IMR-90 (cell line): ENCODE measurements at regions not wholly inside any gene's neighbourhood (a gene's known extent, or its start where the extent isn't known, plus 50 kb on each side); places are given as distances from the start of the nearest gene placed in this dataset.

Experiments
- ATAC-seq: fragments of 200-7000 bp; cut with Tn5 transposase; 2 replicates; pipeline ENCODE4 v1.9.1; 2020; ENCODE audit warnings: low read depth, mild to moderate bottlenecking, moderate library complexity
- BruUV-seq: library from RNA; stranded (reverse); fragments of 400-500 nt; replicated peaks from 2 replicates; lab custom pipeline; 2021; lab: Mats Ljungman, UMichigan
- CTCF ChIA-PET: fragments of 300-600 bp; formaldehyde crosslinking; extraction: SDS; loops from one replicate; lab custom pipeline; 2021; ENCODE audit warnings: antibody characterized with exemption; lab: Yijun Ruan, JAX
- POLR2A ChIA-PET: fragments of 300-600 bp; sonication (Branson Sonifier 250); formaldehyde crosslinking; loops from one replicate; lab custom pipeline; 2022; ENCODE audit warnings: antibody characterized with exemption; ENCODE audit not compliant: unreplicated experiment; lab: Charles Lee
- DNase-seq: peaks from one replicate; pipeline ENCODE4 v3.0.0; 2013
- H2AFZ ChIP-seq: replicated peaks from 2 replicates; pipeline ENCODE3; 2013; ENCODE audit warnings: low read length, mild to moderate bottlenecking; ENCODE audit not compliant: poor library complexity
- H2AK5ac ChIP-seq: 2 replicates; pipeline ENCODE4 v1.6.1; 2013; ENCODE audit warnings: low read depth, low read length, inconsistent platforms
- H2AK9ac ChIP-seq: replicated peaks from 2 replicates; pipeline ENCODE3; 2013; ENCODE audit warnings: mild to moderate bottlenecking, low read depth, low read length, moderate library complexity; ENCODE audit not compliant: poor library complexity
- H2BK120ac ChIP-seq: 2 replicates; pipeline ENCODE4 v1.6.1; 2013; ENCODE audit warnings: low read depth, low read length, inconsistent platforms
- H2BK15ac ChIP-seq: 3 replicates; pipeline ENCODE4 v1.6.1; 2013; ENCODE audit warnings: low read depth, low read length, inconsistent platforms
- H2BK20ac ChIP-seq: 2 replicates; pipeline ENCODE4 v1.6.1; 2013; ENCODE audit warnings: low read depth, mild to moderate bottlenecking, inconsistent platforms, low read length, moderate library complexity
- H2BK5ac ChIP-seq: 2 replicates; pipeline ENCODE4 v1.6.1; 2013; ENCODE audit warnings: mild to moderate bottlenecking, low read depth, low read length, inconsistent platforms; ENCODE audit not compliant: poor library complexity, severe bottlenecking
- H3K14ac ChIP-seq: replicated peaks from 2 replicates; pipeline ENCODE4 v1.6.1; 2013; ENCODE audit warnings: low read depth, low read length, inconsistent platforms
- H3K18ac ChIP-seq: 2 replicates; pipeline ENCODE4 v1.6.1; 2013; ENCODE audit warnings: low read depth, low read length, control low read depth
- H3K23ac ChIP-seq: 2 replicates; pipeline ENCODE4 v1.6.1; 2013; ENCODE audit warnings: low read depth, low read length, inconsistent platforms
- H3K27ac ChIP-seq: 2 replicates; pipeline ENCODE4 v1.5.1; 2013; ENCODE audit warnings: mild to moderate bottlenecking, control low read depth, low read length; ENCODE audit not compliant: insufficient read depth
- H3K27me3 ChIP-seq: 2 replicates; pipeline ENCODE4 v1.6.1; 2013; ENCODE audit warnings: low read length; ENCODE audit not compliant: control insufficient read depth, insufficient read depth
- H3K36me3 ChIP-seq: 2 replicates; pipeline ENCODE4 v1.6.1; 2013; ENCODE audit warnings: low read length, mixed read lengths; ENCODE audit not compliant: control insufficient read depth, insufficient read depth
- H3K4ac ChIP-seq: 2 replicates; pipeline ENCODE4 v1.6.1; 2013; ENCODE audit warnings: low read depth, low read length, inconsistent platforms
- H3K4me1 ChIP-seq: 2 replicates; pipeline ENCODE4 v1.6.1; 2013; ENCODE audit warnings: low read length, mixed read lengths; ENCODE audit not compliant: control insufficient read depth, insufficient read depth
- H3K4me2 ChIP-seq: 2 replicates; pipeline ENCODE4 v1.6.1; 2013; ENCODE audit warnings: low read depth, mild to moderate bottlenecking, control low read depth, low read length, moderate library complexity
- H3K4me3 ChIP-seq: 2 replicates; pipeline ENCODE4 v1.5.1; 2013; ENCODE audit warnings: low read depth, mild to moderate bottlenecking, control low read depth, low read length, moderate library complexity; ENCODE audit not compliant: insufficient read depth
- H3K56ac ChIP-seq: 2 replicates; pipeline ENCODE4 v1.6.1; 2013; ENCODE audit warnings: low read length, inconsistent platforms; ENCODE audit not compliant: insufficient read depth; ENCODE audit errors: extremely low read depth
- H3K79me1 ChIP-seq, 2 experiments: 2 replicates each; pipeline ENCODE4 v1.6.1; 2013; ENCODE audit warnings: low read length in 2 of 2, inconsistent platforms in 1 of 2, low read depth in 1 of 2
- H3K9ac ChIP-seq: 2 replicates; pipeline ENCODE4 v1.6.1; 2013; ENCODE audit warnings: low read depth, low read length, control low read depth
- H3K9me1 ChIP-seq: 2 replicates; pipeline ENCODE4 v1.6.1; 2013; ENCODE audit warnings: low read length, inconsistent platforms; ENCODE audit not compliant: insufficient read depth
- H3K9me3 ChIP-seq: 2 replicates; pipeline ENCODE4 v1.6.1; 2013; ENCODE audit warnings: low read length; ENCODE audit not compliant: control insufficient read depth, insufficient read depth
- H4K20me1 ChIP-seq: 2 replicates; pipeline ENCODE4 v1.6.1; 2013; ENCODE audit warnings: low read length, inconsistent platforms; ENCODE audit not compliant: insufficient read depth
- H4K5ac ChIP-seq: 2 replicates; pipeline ENCODE4 v1.6.1; 2013; ENCODE audit warnings: mild to moderate bottlenecking, low read depth, low read length, control low read depth
- H4K8ac ChIP-seq, 2 experiments: 2 replicates each; pipeline ENCODE4 v1.6.1; 2013; ENCODE audit warnings: low read depth in 2 of 2, low read length in 2 of 2, control low read depth in 1 of 2, inconsistent platforms in 1 of 2
- H4K91ac ChIP-seq: 2 replicates; pipeline ENCODE4 v1.6.1; 2013; ENCODE audit warnings: low read depth, low read length, inconsistent platforms; ENCODE audit not compliant: insufficient read depth
- BHLHE40 ChIP-seq: fragments of 150-350 bp; IDR thresholded peaks from 2 replicates; pipeline ENCODE4 v1.6.1; 2016; ENCODE audit warnings: mild to moderate bottlenecking, low read depth, low read length
- CEBPB ChIP-seq: IDR thresholded peaks from 2 replicates; pipeline ENCODE4 v1.6.1; 2012; ENCODE audit warnings: low read depth, low read length, improper control_type of control experiment
- CHD1 ChIP-seq: IDR thresholded peaks from 2 replicates; pipeline ENCODE4 v1.6.1; 2012; ENCODE audit warnings: low read depth, low read length, improper control_type of control experiment
- FOS ChIP-seq: fragments of 150-350 bp; IDR thresholded peaks from 2 replicates; pipeline ENCODE4 v1.6.1; 2016; ENCODE audit warnings: low read depth, low read length
- MAFK ChIP-seq: IDR thresholded peaks from 2 replicates; pipeline ENCODE4 v1.6.1; 2012; ENCODE audit warnings: low read depth, low read length, improper control_type of control experiment
- MAZ ChIP-seq: IDR thresholded peaks from 2 replicates; pipeline ENCODE4 v1.6.1; 2012; ENCODE audit warnings: low read depth, mild to moderate bottlenecking, low read length, improper control_type of control experiment, moderate library complexity, borderline replicate concordance
- MXI1 ChIP-seq: IDR thresholded peaks from 2 replicates; pipeline ENCODE4 v1.6.1; 2012; ENCODE audit warnings: low read depth, mild to moderate bottlenecking, low read length, moderate library complexity, borderline replicate concordance
- NFE2L2 ChIP-seq: fragments of 150-350 bp; IDR thresholded peaks from 2 replicates; pipeline ENCODE4 v1.6.1; 2016; ENCODE audit warnings: low read depth, mild to moderate bottlenecking, low read length
- POLR2A ChIP-seq: IDR thresholded peaks from 2 replicates; pipeline ENCODE4 v1.6.1; 2012; ENCODE audit warnings: mild to moderate bottlenecking, low read depth, low read length
- RAD21 ChIP-seq: IDR thresholded peaks from 2 replicates; pipeline ENCODE4 v1.6.1; 2012; ENCODE audit warnings: low read length, improper control_type of control experiment
- RCOR1 ChIP-seq: IDR thresholded peaks from 2 replicates; pipeline ENCODE4 v1.6.1; 2012; ENCODE audit warnings: mild to moderate bottlenecking, low read length, improper control_type of control experiment; ENCODE audit not compliant: insufficient replicate concordance
- RFX5 ChIP-seq: IDR thresholded peaks from 2 replicates; pipeline ENCODE4 v1.8.0; 2012; ENCODE audit warnings: low read depth, mild to moderate bottlenecking, low read length, moderate library complexity
- SMC3 ChIP-seq: fragments of 150-350 bp; IDR thresholded peaks from 2 replicates; pipeline ENCODE4 v1.6.1; 2016; ENCODE audit warnings: low read depth, mild to moderate bottlenecking, antibody characterized with exemption, low read length, moderate library complexity
- WGBS, 2 experiments: methylation state at CpG; one replicate each; pipeline versions ENCODE4 v1.1.5 to v1.1.7; 2013; ENCODE audit warnings: missing lambda C conversion rate in 2 of 2; ENCODE audit not compliant: insufficient read length in 1 of 2; ENCODE audit errors: extremely low coverage in 2 of 2; 5-methylcytosine and 5-hydroxymethylcytosine counted together
- dilution Hi-C: fragments of 300-500 bp; cut with HindIII; formaldehyde crosslinking; loops from one replicate; pipeline ENCODE4 v1.14.3; 2018; ENCODE audit warnings: low sequenced_read_pairs; ENCODE audit not compliant: unreplicated experiment
- in situ Hi-C: fragments of 300-500 bp; cut with MboI; formaldehyde crosslinking; loops from 3 replicates; pipeline ENCODE4 v1.14.3; 2019; ENCODE audit warnings: low sequenced_read_pairs, inconsistent platforms, mixed read lengths
- intact Hi-C: fragments of 100-400 bp; cut with micrococcal nuclease; formaldehyde crosslinking; loops from 2 replicates; pipeline ENCODE4 v1.10.0; 2022
- TF ChIP-seq, protein P1 (sequence below): fragments of 150-350 bp; IDR thresholded peaks from 2 replicates; pipeline ENCODE4 v1.6.1; 2016; ENCODE audit warnings: low read depth, mild to moderate bottlenecking, low read length, moderate library complexity, borderline replicate concordance
- TF ChIP-seq, protein P2 (sequence below): fragments of 150-350 bp; IDR thresholded peaks from 2 replicates; pipeline ENCODE4 v1.6.1; 2017; ENCODE audit warnings: mild to moderate bottlenecking, antibody characterized with exemption, low read length, low read depth
- TF ChIP-seq, protein P3 (sequence below): conservative IDR thresholded peaks from 2 replicates; pipeline ENCODE4 v1.5.1; 2012; ENCODE audit warnings: mild to moderate bottlenecking, low read depth, low read length, improper control_type of control experiment

DNA sequence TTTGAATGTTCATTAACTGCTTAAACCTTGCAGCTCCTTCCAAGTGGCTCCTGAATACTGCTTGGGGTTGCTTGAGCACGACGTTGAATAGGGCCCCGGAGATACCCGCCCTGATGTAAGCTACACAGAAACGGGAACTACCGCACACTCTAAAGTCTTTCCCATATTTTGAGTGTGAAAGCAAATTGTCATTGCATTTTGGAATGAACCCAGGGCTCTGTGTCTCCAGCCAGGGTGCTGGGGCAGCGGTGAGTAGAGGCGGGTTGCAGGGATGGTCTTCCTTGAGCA, 59.4 kb upstream of the HELT start:
- in situ Hi-C loops (no loop called here), dilution Hi-C loops (no loop called here)

More for the DNA sequence above, 59.4 kb upstream of the HELT start:
- no peak overlapping the region for H4K8ac ChIP-seq
- CTCF ChIA-PET: no interaction called here
- no peak overlapping the region for H2BK120ac ChIP-seq
- H3K9ac ChIP-seq: no peak overlapping the region
- no peak for ATAC-seq
- H2BK15ac ChIP-seq: no peak overlapping the region
- H2AK9ac ChIP-seq: no peak overlapping the region
- no peaks in the 10 kb centered on the region; the same call in 1 of the 2 replicates for H3K27me3 ChIP-seq
- TF ChIP-seq CEBPB (no peak), SMC3 (no peak), MAZ (no peak), RFX5 (no peak), RCOR1 (no peak), MXI1 (no peak), RAD21 (no peak), FOS (no peak), POLR2A (no peak), NFE2L2 (no peak), BHLHE40 (no peak), MAFK (no peak), CHD1 (no peak)
- TF ChIP-seq, protein P1, sequence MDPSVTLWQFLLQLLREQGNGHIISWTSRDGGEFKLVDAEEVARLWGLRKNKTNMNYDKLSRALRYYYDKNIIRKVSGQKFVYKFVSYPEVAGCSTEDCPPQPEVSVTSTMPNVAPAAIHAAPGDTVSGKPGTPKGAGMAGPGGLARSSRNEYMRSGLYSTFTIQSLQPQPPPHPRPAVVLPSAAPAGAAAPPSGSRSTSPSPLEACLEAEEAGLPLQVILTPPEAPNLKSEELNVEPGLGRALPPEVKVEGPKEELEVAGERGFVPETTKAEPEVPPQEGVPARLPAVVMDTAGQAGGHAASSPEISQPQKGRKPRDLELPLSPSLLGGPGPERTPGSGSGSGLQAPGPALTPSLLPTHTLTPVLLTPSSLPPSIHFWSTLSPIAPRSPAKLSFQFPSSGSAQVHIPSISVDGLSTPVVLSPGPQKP: no peak
- TF ChIP-seq, protein P2, sequence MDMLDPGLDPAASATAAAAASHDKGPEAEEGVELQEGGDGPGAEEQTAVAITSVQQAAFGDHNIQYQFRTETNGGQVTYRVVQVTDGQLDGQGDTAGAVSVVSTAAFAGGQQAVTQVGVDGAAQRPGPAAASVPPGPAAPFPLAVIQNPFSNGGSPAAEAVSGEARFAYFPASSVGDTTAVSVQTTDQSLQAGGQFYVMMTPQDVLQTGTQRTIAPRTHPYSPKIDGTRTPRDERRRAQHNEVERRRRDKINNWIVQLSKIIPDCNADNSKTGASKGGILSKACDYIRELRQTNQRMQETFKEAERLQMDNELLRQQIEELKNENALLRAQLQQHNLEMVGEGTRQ: no peak
- TF ChIP-seq, protein P3, sequence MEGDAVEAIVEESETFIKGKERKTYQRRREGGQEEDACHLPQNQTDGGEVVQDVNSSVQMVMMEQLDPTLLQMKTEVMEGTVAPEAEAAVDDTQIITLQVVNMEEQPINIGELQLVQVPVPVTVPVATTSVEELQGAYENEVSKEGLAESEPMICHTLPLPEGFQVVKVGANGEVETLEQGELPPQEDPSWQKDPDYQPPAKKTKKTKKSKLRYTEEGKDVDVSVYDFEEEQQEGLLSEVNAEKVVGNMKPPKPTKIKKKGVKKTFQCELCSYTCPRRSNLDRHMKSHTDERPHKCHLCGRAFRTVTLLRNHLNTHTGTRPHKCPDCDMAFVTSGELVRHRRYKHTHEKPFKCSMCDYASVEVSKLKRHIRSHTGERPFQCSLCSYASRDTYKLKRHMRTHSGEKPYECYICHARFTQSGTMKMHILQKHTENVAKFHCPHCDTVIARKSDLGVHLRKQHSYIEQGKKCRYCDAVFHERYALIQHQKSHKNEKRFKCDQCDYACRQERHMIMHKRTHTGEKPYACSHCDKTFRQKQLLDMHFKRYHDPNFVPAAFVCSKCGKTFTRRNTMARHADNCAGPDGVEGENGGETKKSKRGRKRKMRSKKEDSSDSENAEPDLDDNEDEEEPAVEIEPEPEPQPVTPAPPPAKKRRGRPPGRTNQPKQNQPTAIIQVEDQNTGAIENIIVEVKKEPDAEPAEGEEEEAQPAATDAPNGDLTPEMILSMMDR: no peak
- H3K56ac ChIP-seq: no peak overlapping the region
- no peaks in the 10 kb centered on the region for H3K9me1 ChIP-seq
- H3K18ac ChIP-seq: no peak overlapping the region
- no peak overlapping the region for H3K27ac ChIP-seq
- H3K4me2 ChIP-seq: no peak overlapping the region
- no peak overlapping the region for H3K14ac ChIP-seq
- no peak overlapping the region for H4K5ac ChIP-seq
- H3K23ac ChIP-seq: no peak overlapping the region
- H3K4me1 ChIP-seq: no peaks in the 10 kb centered on the region
- no peak overlapping the region for H3K4me3 ChIP-seq
- H2BK20ac ChIP-seq: no peak overlapping the region
- intact Hi-C loops: no loop called here
- no peak for DNase-seq
- no peak overlapping the region for H3K4ac ChIP-seq
- no peaks in the 10 kb centered on the region for H4K20me1 ChIP-seq
- WGBS, 2 experiments: 73% methylated on average over 4 of the region's 8 CpGs; no CpG with 5 or more reads in 1 of the 2 experiments
- H2BK5ac ChIP-seq: no peak overlapping the region
- H3K36me3 ChIP-seq: no peaks in the 10 kb centered on the region
- H2AFZ ChIP-seq: no peak overlapping the region
- BruUV-seq: no TSS peak
- no peak overlapping the region for H4K91ac ChIP-seq
- no peaks in the 10 kb centered on the region for H3K9me3 ChIP-seq
- H3K79me1 ChIP-seq: no peaks in the 10 kb centered on the region
- H2AK5ac ChIP-seq: no peak overlapping the region
- POLR2A ChIA-PET: no interaction called here
